Uterus (tissue), 2 donors: ENCODE measurements at regions not wholly inside any gene's neighbourhood (a gene's known extent, or its start where the extent isn't known, plus 50 kb on each side); places are given as distances from the start of the nearest gene placed in this dataset.

Experiments used
- CTCF ChIP-seq, 4 experiments: fragments of 200-600 bp in 2 of 4; fragments of 450-650 bp in 2 of 4; sonication (generic) in 2 of 4; IDR thresholded peaks; one replicate each; pipeline ENCODE4 v1.5.1; 2016 to 2019; ENCODE audit warnings: antibody characterized with exemption in 4 of 4, mild to moderate bottlenecking in 2 of 4, moderate library complexity in 1 of 4
- POLR2A ChIP-seq, 2 donors: fragments of 450-650 bp; IDR thresholded peaks; one replicate each; pipeline ENCODE4 v1.6.1; 2016; ENCODE audit warnings: antibody characterized with exemption in 2 of 2, mild to moderate bottlenecking in 1 of 2, moderate library complexity in 1 of 2

- TF ChIP-seq CTCF (IDR thresholded peaks at IDR 0.05) (no peak), POLR2A (IDR thresholded peaks at IDR 0.05) (no peak)
These were observed 109.7 kb downstream of the NKX6-1 start for GRCh38 chr4:84389406-84389805.
